OCI-LY7 (cell line): ENCODE measurements at regions not wholly inside any gene's neighbourhood (a gene's known extent, or its start where the extent isn't known, plus 50 kb on each side); places are given as distances from the start of the nearest gene placed in this dataset.
A peak's percentile ranks its signal among the peaks of the same experiment; 100 is the strongest.

Source experiments
- BruUV-seq: library from RNA; stranded (reverse); fragments of 400-500 nt; replicated peaks from 2 replicates; lab custom pipeline; 2021; lab: Mats Ljungman, UMichigan
- CTCF ChIA-PET: fragments of 300-600 bp; sonication (Branson Sonifier 250); formaldehyde crosslinking; loops from one replicate; lab custom pipeline; 2022; ENCODE audit warnings: antibody characterized with exemption; ENCODE audit not compliant: unreplicated experiment; lab: Charles Lee
- POLR2A ChIA-PET: fragments of 300-600 bp; sonication (Branson Sonifier 250); formaldehyde crosslinking; loops from one replicate; lab custom pipeline; 2022; ENCODE audit warnings: antibody characterized with exemption; lab: Charles Lee
- DNase-seq: peaks from one replicate; pipeline ENCODE4 v3.0.0-alpha.2; 2015; ENCODE audit warnings: low spot score
- H2AFZ ChIP-seq: fragments of 200-600 bp; sonication (generic), shearing (Covaris generic); 2 replicates; pipeline ENCODE4 v1.6.1; 2014; ENCODE audit warnings: mild to moderate bottlenecking, antibody characterized with exemption, low read length, moderate library complexity
- H3K27ac ChIP-seq: fragments of 200-600 bp; sonication (generic); 2 replicates; pipeline ENCODE4 v1.5.1; 2014; ENCODE audit warnings: mixed run types, low read depth, mild to moderate bottlenecking, moderate library complexity, low read length, inconsistent platforms; ENCODE audit not compliant: poor library complexity, severe bottlenecking
- H3K36me3 ChIP-seq: fragments of 200-600 bp; sonication (generic); 2 replicates; pipeline ENCODE4 v1.6.1; 2014; ENCODE audit warnings: mild to moderate bottlenecking, antibody characterized with exemption, low read length, moderate library complexity, mixed read lengths; ENCODE audit not compliant: insufficient read depth
- H3K4me1 ChIP-seq: fragments of 200-600 bp; sonication (generic); 2 replicates; pipeline ENCODE4 v1.5.1; 2014; ENCODE audit warnings: mild to moderate bottlenecking, low read length; ENCODE audit not compliant: insufficient read depth, poor library complexity, severe bottlenecking
- H3K4me2 ChIP-seq: fragments of 200-600 bp; sonication (generic); 2 replicates; pipeline ENCODE4 v1.6.1; 2014; ENCODE audit warnings: mild to moderate bottlenecking, low read length
- H3K4me3 ChIP-seq: fragments of 200-600 bp; sonication (generic); 2 replicates; pipeline ENCODE4 v1.5.1; 2014; ENCODE audit warnings: mild to moderate bottlenecking, low read depth, low read length; ENCODE audit not compliant: poor library complexity, severe bottlenecking
- H3K79me2 ChIP-seq: fragments of 200-600 bp; sonication (generic); 2 replicates; pipeline ENCODE4 v1.6.1; 2016; ENCODE audit warnings: low read depth, mild to moderate bottlenecking, low read length, moderate library complexity, mixed read lengths; ENCODE audit not compliant: insufficient read depth
- H3K9me2 ChIP-seq: fragments of 200-600 bp; sonication (generic); 2 replicates; pipeline ENCODE4 v1.6.1; 2016; ENCODE audit warnings: mild to moderate bottlenecking, low read length, mixed read lengths; ENCODE audit not compliant: insufficient read depth
- H3K9me3 ChIP-seq: fragments of 200-600 bp; sonication (generic); 2 replicates; pipeline ENCODE4 v1.6.1; 2014; ENCODE audit warnings: mild to moderate bottlenecking, mixed run types, low read length, mixed read lengths
- H4K20me1 ChIP-seq: fragments of 200-600 bp; sonication (generic); 2 replicates; pipeline ENCODE4 v1.6.1; 2014; ENCODE audit warnings: mild to moderate bottlenecking, antibody characterized with exemption, low read length, moderate library complexity, mixed read lengths; ENCODE audit not compliant: insufficient read depth
- CTCF ChIP-seq: fragments of 200-600 bp; sonication (generic); conservative IDR thresholded peaks from 2 replicates; pipeline ENCODE4 v1.5.1; 2014; ENCODE audit warnings: mild to moderate bottlenecking, antibody characterized with exemption, low read length, moderate library complexity, mixed read lengths
- EZH2phosphoT487 ChIP-seq: fragments of 200-600 bp; sonication (generic); IDR thresholded peaks from 2 replicates; pipeline ENCODE4 v1.6.1; 2018; ENCODE audit warnings: low read depth, borderline replicate concordance, mild to moderate bottlenecking, mixed run types, antibody characterized with exemption, low read length, moderate library complexity, mixed read lengths
- intact Hi-C: fragments of 100-400 bp; cut with micrococcal nuclease; formaldehyde crosslinking; loops from one replicate; pipeline ENCODE4 v1.10.0; 2022; ENCODE audit not compliant: unreplicated experiment

- no TSS peak for BruUV-seq
- intact Hi-C loops, result no loop called here
- no peak for DNase-seq
- no peaks in the 10 kb centered on the region for H3K9me2 ChIP-seq
- H4K20me1 ChIP-seq, result no peaks in the 10 kb centered on the region
- H3K79me2 ChIP-seq, result no peaks in the 10 kb centered on the region
- TF ChIP-seq CTCF (no peak), EZH2phosphoT487 (no peak)
- no peak overlapping the region for H3K4me3 ChIP-seq
- POLR2A ChIA-PET, result no interaction called here
- CTCF ChIA-PET, result no interaction called here
- no peaks in the 10 kb centered on the region for H3K4me1 ChIP-seq
- no peak overlapping the region for H3K4me2 ChIP-seq
- H3K27ac ChIP-seq, result no peak overlapping the region
- H3K9me3 ChIP-seq, result no peaks in the 10 kb centered on the region
- H3K36me3 ChIP-seq, result no peaks in the 10 kb centered on the region
- no peak overlapping the region for H2AFZ ChIP-seq
Measured at GRCh38 chr13:97654236-97654635, 220.3 kb downstream of the RAP2A start.

- Histone ChIP-seq H3K4me2 (no peak overlapping the region), H3K9me2 (no peaks in the 10 kb centered on the region), H2AFZ (no peak overlapping the region), H3K4me1 (no peaks in the 10 kb centered on the region), H3K27ac (no peak overlapping the region), H3K9me3 (no peaks in the 10 kb centered on the region), H4K20me1 (no peaks in the 10 kb centered on the region), H3K36me3 (no peaks in the 10 kb centered on the region), H3K79me2 (no peaks in the 10 kb centered on the region), H3K4me3 (no peak overlapping the region)
- ChIA-PET POLR2A (no interaction called here), CTCF (no interaction called here)
- intact Hi-C loops, result no loop called here
- no TSS peak for BruUV-seq
- DNase-seq, result no peak
- TF ChIP-seq CTCF, result no peak
Measured at GRCh38 chr13:97658556-97658955, 224.6 kb downstream of the RAP2A start.

GRCh38 chr13:97659602-97660001 lies 225.6 kb downstream of the RAP2A start:
- Histone ChIP-seq H3K9me2 (no peaks in the 10 kb centered on the region), H3K27ac (no peak overlapping the region), H3K36me3 (no peaks in the 10 kb centered on the region), H3K9me3 (no peaks in the 10 kb centered on the region), H3K4me1 (no peaks in the 10 kb centered on the region), H3K4me3 (no peak overlapping the region), H4K20me1 (no peaks in the 10 kb centered on the region), H3K4me2 (no peak overlapping the region), H3K79me2 (no peaks in the 10 kb centered on the region), H2AFZ (no peak overlapping the region)
- peak; percentile 23; the same call in 1 of the 2 replicates for TF ChIP-seq CTCF
- no peak for TF ChIP-seq EZH2phosphoT487
- ChIA-PET CTCF (no interaction called here), POLR2A (no interaction called here)
- DNase-seq, result no peak
- intact Hi-C loops, result no loop called here
- no TSS peak for BruUV-seq
